Thyroid gland (tissue), 4 donors: ENCODE measurements at regions not wholly inside any gene's neighbourhood (a gene's known extent, or its start where the extent isn't known, plus 50 kb on each side); places are given as distances from the start of the nearest gene placed in this dataset.

Experiments
- DNase-seq, 2 donors: peaks; one replicate each; pipeline ENCODE4 v3.0.0-alpha.2; 2019
- H3K27ac ChIP-seq, 3 donors: fragments of 200-600 bp; sonication (generic); 1 replicate in 2 of 3; 2 replicates in 1 of 3; pipeline ENCODE4 v1.5.1; 2016 to 2019; ENCODE audit warnings: mild to moderate bottlenecking in 1 of 3, moderate library complexity in 1 of 3
- H3K27me3 ChIP-seq: fragments of 200-600 bp; sonication (generic); one replicate; pipeline ENCODE4 v1.5.1; 2019
- H3K36me3 ChIP-seq, 2 donors: fragments of 200-600 bp; sonication (generic); one replicate each; pipeline ENCODE4 v1.5.1; 2016 to 2019
- H3K4me1 ChIP-seq, 2 donors: fragments of 200-600 bp; sonication (generic); one replicate each; pipeline ENCODE4 v1.5.1; 2017 to 2019
- H3K4me3 ChIP-seq, 3 donors: fragments of 200-600 bp; sonication (generic); replicated peaks in 1 of 3; 1 replicate in 2 of 3; 2 replicates in 1 of 3; pipeline ENCODE4 v1.5.1; 2016; ENCODE audit warnings: mild to moderate bottlenecking in 1 of 3
- H3K9me3 ChIP-seq: fragments of 200-600 bp; sonication (generic); one replicate; pipeline ENCODE4 v1.5.1; 2017
- CTCF ChIP-seq, 6 experiments: fragments of 200-600 bp in 3 of 6; fragments of 450-650 bp in 3 of 6; sonication (generic) in 3 of 6; IDR thresholded peaks; one replicate each; pipeline ENCODE4 v1.5.1; 2016 to 2019; ENCODE audit warnings: antibody characterized with exemption in 6 of 6, mild to moderate bottlenecking in 2 of 6, inconsistent platforms in 1 of 6, moderate library complexity in 1 of 6
- POLR2A ChIP-seq, 2 donors: fragments of 450-650 bp; IDR thresholded peaks; one replicate each; pipeline ENCODE4 v1.6.1; 2017; ENCODE audit warnings: antibody characterized with exemption in 2 of 2, mild to moderate bottlenecking in 2 of 2, moderate library complexity in 1 of 2
- WGBS, 2 donors: methylation state at CpG; one replicate each; pipeline ENCODE4 v1.1.5; 2017; 5-methylcytosine and 5-hydroxymethylcytosine counted together
- intact Hi-C: fragments of 100-400 bp; cut with DNase I; formaldehyde crosslinking; loops from one replicate; pipeline ENCODE4 v1.15.1; 2023

- WGBS, 2 donors = 77 to 80% methylated on average over 2 of the region's 2 CpGs
- intact Hi-C loops = no loop called here
- no peak for TF ChIP-seq CTCF (IDR thresholded peaks at IDR 0.05)
- no peak for TF ChIP-seq POLR2A (IDR thresholded peaks at IDR 0.05)
- no peaks in the 10 kb centered on the region for H3K27me3 ChIP-seq
- H3K36me3 ChIP-seq = no peaks in the 10 kb centered on the region
- no peaks in the 10 kb centered on the region for H3K4me1 ChIP-seq
- no peak overlapping the region for H3K4me3 ChIP-seq
- no peaks in the 10 kb centered on the region for H3K9me3 ChIP-seq
- H3K27ac ChIP-seq = no peak overlapping the region
- no peak for DNase-seq
Observed at GRCh38 chr10:62511656-62512055, 137.5 kb downstream of the ZNF365 start.

GRCh38 chr10:62512732-62513475, 138.7 kb downstream of the ZNF365 start:
- TF ChIP-seq CTCF (IDR thresholded peaks at IDR 0.05) (no peak), POLR2A (IDR thresholded peaks at IDR 0.05) (no peak)
- WGBS, 2 donors = 91 to 92% methylated on average over 5 of the region's 5 CpGs

GRCh38 chr10:62514079-62514693, 140.0 kb downstream of the ZNF365 start:
- no peak for DNase-seq
- Histone ChIP-seq H3K27me3 (no peaks in the 10 kb centered on the region), H3K27ac (no peak overlapping the region), H3K4me3 (no peak overlapping the region), H3K36me3 (no peaks in the 10 kb centered on the region), H3K4me1 (no peaks in the 10 kb centered on the region), H3K9me3 (no peaks in the 10 kb centered on the region)
- TF ChIP-seq CTCF (IDR thresholded peaks at IDR 0.05) (no peak), POLR2A (IDR thresholded peaks at IDR 0.05) (no peak)
- intact Hi-C loops = no loop called here
- WGBS, 2 donors = 76 to 78% methylated on average over 6 of the region's 6 CpGs

More at GRCh38 chr10:62512732-62513475, 138.7 kb downstream of the ZNF365 start:
- Histone ChIP-seq H3K27me3 (no peaks in the 10 kb centered on the region), H3K9me3 (no peaks in the 10 kb centered on the region), H3K36me3 (no peaks in the 10 kb centered on the region), H3K4me1 (no peaks in the 10 kb centered on the region), H3K4me3 (no peak overlapping the region), H3K27ac (no peak overlapping the region)
- intact Hi-C loops = no loop called here
- no peak for DNase-seq

GRCh38 chr10:62517252-62517651, 143.1 kb downstream of the ZNF365 start:
- no peaks in the 10 kb centered on the region for H3K9me3 ChIP-seq
- WGBS, 2 donors = 62 to 96% methylated on average over 2 of the region's 2 CpGs
- H3K4me3 ChIP-seq = no peak overlapping the region
- H3K4me1 ChIP-seq = no peaks in the 10 kb centered on the region
- no peak for TF ChIP-seq POLR2A (IDR thresholded peaks at IDR 0.05)
- TF ChIP-seq CTCF (IDR thresholded peaks at IDR 0.05) = no peak
- H3K36me3 ChIP-seq = no peaks in the 10 kb centered on the region
- intact Hi-C loops = no loop called here
- H3K27ac ChIP-seq = no peak overlapping the region
- DNase-seq = no peak
- no peaks in the 10 kb centered on the region for H3K27me3 ChIP-seq
